H9 (cell line): ENCODE measurements at regions not wholly inside any gene's neighbourhood (a gene's known extent, or its start where the extent isn't known, plus 50 kb on each side); places are given as distances from the start of the nearest gene placed in this dataset.

Experiments used
- DNase-seq: peaks from one replicate; pipeline ENCODE4 v3.0.0-alpha.2; 2017
- H2AFZ ChIP-seq: one replicate; pipeline ENCODE4 v1.6.1; 2013; ENCODE audit warnings: mild to moderate bottlenecking, low read length, control low read depth, moderate library complexity
- H2AK5ac ChIP-seq: 2 replicates; pipeline ENCODE4 v1.6.1; 2013; ENCODE audit warnings: low read length, control low read depth, mixed read lengths; ENCODE audit not compliant: insufficient read length
- H2BK120ac ChIP-seq: one replicate; pipeline ENCODE4 v1.6.1; 2013; ENCODE audit warnings: low read depth, mild to moderate bottlenecking, low read length, control low read depth, inconsistent platforms; ENCODE audit not compliant: poor library complexity, severe bottlenecking
- H2BK12ac ChIP-seq: 2 replicates; pipeline ENCODE4 v1.6.1; 2013; ENCODE audit warnings: low read length, control low read depth, mixed read lengths, low read depth; ENCODE audit not compliant: insufficient read length
- H2BK15ac ChIP-seq: 2 replicates; pipeline ENCODE4 v1.6.1; 2013; ENCODE audit warnings: low read depth, low read length, control low read depth
- H2BK20ac ChIP-seq: one replicate; pipeline ENCODE4 v1.6.1; 2013; ENCODE audit warnings: low read depth, mild to moderate bottlenecking, low read length, control low read depth, inconsistent platforms; ENCODE audit not compliant: poor library complexity, severe bottlenecking
- H2BK5ac ChIP-seq: 2 replicates; pipeline ENCODE4 v1.6.1; 2013; ENCODE audit warnings: low read length, control low read depth, mixed read lengths; ENCODE audit not compliant: insufficient read length
- H3K14ac ChIP-seq: 2 replicates; pipeline ENCODE4 v1.6.1; 2013; ENCODE audit warnings: low read length, control low read depth; ENCODE audit not compliant: insufficient read depth
- H3K18ac ChIP-seq: 2 replicates; pipeline ENCODE4 v1.6.1; 2013; ENCODE audit warnings: low read depth, mild to moderate bottlenecking, mixed read lengths, low read length, control low read depth; ENCODE audit not compliant: insufficient read length
- H3K23ac ChIP-seq: 2 replicates; pipeline ENCODE4 v1.6.1; 2013; ENCODE audit warnings: low read length, control low read depth, mixed read lengths, low read depth; ENCODE audit not compliant: insufficient read length
- H3K23me2 ChIP-seq: 2 replicates; pipeline ENCODE4 v1.6.1; 2013; ENCODE audit warnings: low read depth, mild to moderate bottlenecking, mixed read lengths, low read length, control low read depth; ENCODE audit not compliant: insufficient read length, poor library complexity, severe bottlenecking
- H3K27ac ChIP-seq: 2 replicates; pipeline ENCODE4 v1.5.1; 2013; ENCODE audit warnings: low read length, control low read depth, mixed read lengths, low read depth; ENCODE audit not compliant: insufficient read length
- H3K27me3 ChIP-seq: 2 replicates; pipeline ENCODE4 v1.6.1; 2013; ENCODE audit warnings: low read length, control low read depth, inconsistent platforms; ENCODE audit not compliant: insufficient read depth
- H3K4ac ChIP-seq: 2 replicates; pipeline ENCODE4 v1.6.1; 2013; ENCODE audit warnings: low read depth, mild to moderate bottlenecking, control low read depth, inconsistent platforms, low read length, moderate library complexity
- H3K4me1 ChIP-seq: 2 replicates; pipeline ENCODE4 v1.6.1; 2013; ENCODE audit warnings: low read length, control low read depth, inconsistent platforms; ENCODE audit not compliant: insufficient read depth
- H3K4me2 ChIP-seq: 2 replicates; pipeline ENCODE4 v1.6.1; 2013; ENCODE audit warnings: low read length, control low read depth, mixed read lengths; ENCODE audit not compliant: insufficient read length, insufficient read depth
- H3K56ac ChIP-seq: 2 replicates; pipeline ENCODE4 v1.6.1; 2013; ENCODE audit warnings: low read depth, mild to moderate bottlenecking, mixed read lengths, low read length, control low read depth; ENCODE audit not compliant: insufficient read length
- H3K79me1 ChIP-seq: 2 replicates; pipeline ENCODE4 v1.6.1; 2013; ENCODE audit warnings: low read depth, mild to moderate bottlenecking, moderate library complexity, low read length, control low read depth, inconsistent platforms; ENCODE audit not compliant: insufficient read depth, poor library complexity, severe bottlenecking
- H3K79me2 ChIP-seq: 2 replicates; pipeline ENCODE4 v1.6.1; 2013; ENCODE audit warnings: low read length, control low read depth, inconsistent platforms; ENCODE audit not compliant: insufficient read depth
- H3K9ac ChIP-seq: 2 replicates; pipeline ENCODE4 v1.6.1; 2013; ENCODE audit warnings: low read length, control low read depth, mixed read lengths; ENCODE audit not compliant: insufficient read length; ENCODE audit errors: extremely low read depth
- H3K9me3 ChIP-seq: one replicate; pipeline ENCODE4 v1.6.1; 2013; ENCODE audit warnings: low read depth, low read length, inconsistent platforms; ENCODE audit not compliant: control insufficient read depth
- H3T11ph ChIP-seq: one replicate; pipeline ENCODE4 v1.6.1; 2013; ENCODE audit warnings: mild to moderate bottlenecking, low read length, control low read depth, inconsistent platforms
- H4K20me1 ChIP-seq: one replicate; pipeline ENCODE4 v1.6.1; 2013; ENCODE audit not compliant: control insufficient read depth, insufficient read length, insufficient read depth
- H4K5ac ChIP-seq: 2 replicates; pipeline ENCODE4 v1.6.1; 2013; ENCODE audit warnings: low read depth, mild to moderate bottlenecking, mixed read lengths, low read length, control low read depth; ENCODE audit not compliant: insufficient read length
- H4K8ac ChIP-seq: replicated peaks from 2 replicates; pipeline ENCODE4 v1.6.1; 2013; ENCODE audit warnings: low read length, control low read depth, mixed read lengths, low read depth; ENCODE audit not compliant: insufficient read length
- H4K91ac ChIP-seq: 2 replicates; pipeline ENCODE4 v1.6.1; 2013; ENCODE audit warnings: low read depth, mild to moderate bottlenecking, moderate library complexity, mixed read lengths, low read length, control low read depth; ENCODE audit not compliant: insufficient read length
- H3K27ac Mint-ChIP-seq, 3 experiments: 2 replicates in 2 of 3; 3 replicates in 1 of 3; pipeline ENCODE4 v1.8.0; 2020 to 2021; ENCODE audit warnings: mixed read lengths in 3 of 3, mild to moderate bottlenecking in 1 of 3, moderate library complexity in 1 of 3
- H3K27me3 Mint-ChIP-seq: 2 replicates; pipeline ENCODE4 v1.8.0; 2021; ENCODE audit warnings: low read depth, mild to moderate bottlenecking, moderate library complexity, mixed read lengths
- H3K36me3 Mint-ChIP-seq, 3 experiments: 2 replicates in 2 of 3; 3 replicates in 1 of 3; pipeline ENCODE4 v1.8.0; 2020 to 2021; ENCODE audit warnings: low read depth in 3 of 3, mixed read lengths in 3 of 3; ENCODE audit not compliant: insufficient read depth in 1 of 3
- H3K4me1 Mint-ChIP-seq, 2 experiments: 2 replicates each; pipeline ENCODE4 v1.8.0; 2020; ENCODE audit warnings: mixed read lengths in 2 of 2
- H3K4me3 Mint-ChIP-seq, 2 experiments: 2 replicates in 1 of 2; 3 replicates in 1 of 2; pipeline ENCODE4 v1.8.0; 2020 to 2021; ENCODE audit warnings: mild to moderate bottlenecking in 2 of 2, mixed read lengths in 2 of 2, moderate library complexity in 1 of 2
- H3K9me3 Mint-ChIP-seq, 2 experiments: 2 replicates in 1 of 2; 3 replicates in 1 of 2; pipeline ENCODE4 v1.8.0; 2020; ENCODE audit warnings: mild to moderate bottlenecking in 2 of 2, mixed read lengths in 2 of 2, moderate library complexity in 1 of 2
- CTCF ChIP-seq: fragments of 200-600 bp; sonication (generic); conservative IDR thresholded peaks from 3 replicates; pipeline ENCODE4 v1.8.0; 2021; ENCODE audit warnings: antibody characterized with exemption, mild to moderate bottlenecking
- WGBS: extraction: QIAGEN DNeasy Blood & Tissue Kit; methylation state at CpG from one replicate; pipeline ENCODE4 v1.1.7; 2013; ENCODE audit warnings: missing lambda C conversion rate, low lambda C conversion rate, mixed read lengths; ENCODE audit not compliant: insufficient read length; ENCODE audit errors: extremely low coverage; 5-methylcytosine and 5-hydroxymethylcytosine counted together

- no peak overlapping the region for H4K91ac ChIP-seq
These were observed 2183.1 kb upstream of the CELF4 start for GRCh38 chr18:39748727-39749126.

More at GRCh38 chr18:39748727-39749126, 2183.1 kb upstream of the CELF4 start:
- TF ChIP-seq CTCF = no peak
- Histone ChIP-seq H4K5ac (no peak overlapping the region), H3K27me3 (no peaks in the 10 kb centered on the region), H2BK5ac (no peak overlapping the region), H3T11ph (no peak overlapping the region), H2BK120ac (no peak overlapping the region), H2BK12ac (no peak overlapping the region), H3K23me2 (no peaks in the 10 kb centered on the region), H3K56ac (no peak overlapping the region), H2AK5ac (no peak overlapping the region), H4K20me1 (no peaks in the 10 kb centered on the region), H3K79me2 (no peaks in the 10 kb centered on the region), H3K23ac (no peak overlapping the region), H3K4ac (no peak overlapping the region), H3K79me1 (no peaks in the 10 kb centered on the region), H3K9me3 (peaks cover 16% of the 10 kb centered on the region), H3K27ac (no peak overlapping the region), H3K4me1 (no peaks in the 10 kb centered on the region), H4K8ac (no peak overlapping the region), H3K9ac (no peak overlapping the region), H2AFZ (no peak overlapping the region), H3K18ac (no peak overlapping the region), H3K4me2 (no peak overlapping the region), H2BK15ac (no peak overlapping the region), H2BK20ac (no peak overlapping the region), H3K14ac (no peak overlapping the region)
- Mint-ChIP-seq H3K4me3 (no peak overlapping the region), H3K36me3 (peaks cover 39 to 47% (median 42%) of the 10 kb centered on the region in 3 experiments), H3K4me1 (peaks cover 4 to 8% of the 10 kb centered on the region in 2 experiments; a peak in 3 of 4 replicates), H3K27ac (no peak overlapping the region), H3K27me3 (no peaks in the 10 kb centered on the region), H3K9me3 (peaks cover 20 to 22% of the 10 kb centered on the region in 2 experiments)
- WGBS = no CpG with 5 or more reads among the region's 2 CpGs
- DNase-seq = no peak
